Upper lobe of right lung (tissue), 1 donor: ENCODE measurements at regions not wholly inside any gene's neighbourhood (a gene's known extent, or its start where the extent isn't known, plus 50 kb on each side); places are given as distances from the start of the nearest gene placed in this dataset.

Source experiments
- ATAC-seq: fragments of 200-7000 bp; cut with Tn5 transposase; one replicate; pipeline ENCODE4 v1.9.1; 2020; ENCODE audit warnings: mild to moderate bottlenecking, moderate library complexity
- DNase-seq: peaks from one replicate; pipeline ENCODE4 v3.0.0-alpha.2; 2020
- H3K27ac ChIP-seq: fragments of 200-600 bp; one replicate; pipeline ENCODE4 v1.8.0; 2022
- H3K27me3 ChIP-seq: fragments of 200-600 bp; one replicate; pipeline ENCODE4 v1.8.0; 2022; ENCODE audit warnings: mild to moderate bottlenecking
- H3K36me3 ChIP-seq: fragments of 200-600 bp; one replicate; pipeline ENCODE4 v1.8.0; 2022
- H3K4me1 ChIP-seq: fragments of 200-600 bp; one replicate; pipeline ENCODE4 v1.8.0; 2022
- H3K4me3 ChIP-seq: fragments of 200-600 bp; one replicate; pipeline ENCODE4 v1.8.0; 2022; ENCODE audit warnings: mild to moderate bottlenecking
- H3K9me3 ChIP-seq: fragments of 200-600 bp; one replicate; pipeline ENCODE4 v1.8.0; 2022
- intact Hi-C: fragments of 100-400 bp; cut with DNase I; formaldehyde crosslinking; loops from one replicate; pipeline ENCODE4 v1.11.0; 2022
- TF ChIP-seq, protein P1 (sequence below): fragments of 200-600 bp; IDR thresholded peaks from one replicate; pipeline ENCODE4 v1.8.0; 2022; ENCODE audit warnings: antibody characterized with exemption
- donor health status: DM: no; HTN: yes; CAD: no; lungs with severe emphysema.

DNA sequence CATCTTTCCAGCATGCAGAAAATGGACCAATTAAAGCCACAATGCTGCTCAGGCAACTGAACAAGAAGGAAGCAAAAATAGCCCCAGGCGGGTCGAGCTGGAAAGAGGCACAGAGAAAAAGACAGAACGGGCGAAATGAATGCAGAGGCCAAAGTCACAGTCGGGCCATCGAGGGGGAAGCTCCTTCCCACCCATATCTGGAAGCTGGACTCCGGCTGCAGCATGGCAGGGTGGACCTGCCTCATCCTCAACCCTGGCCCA lies 58.6 kb upstream of the PRDM11 start:
- DNase-seq = no peak
- Histone ChIP-seq H3K27me3 (no peaks in the 10 kb centered on the region), H3K36me3 (no peaks in the 10 kb centered on the region), H3K4me3 (no peak overlapping the region), H3K4me1 (peaks cover 53% of the 10 kb centered on the region), H3K27ac (peak overlapping the region; percentile 3), H3K9me3 (no peaks in the 10 kb centered on the region)
- TF ChIP-seq, protein P1, sequence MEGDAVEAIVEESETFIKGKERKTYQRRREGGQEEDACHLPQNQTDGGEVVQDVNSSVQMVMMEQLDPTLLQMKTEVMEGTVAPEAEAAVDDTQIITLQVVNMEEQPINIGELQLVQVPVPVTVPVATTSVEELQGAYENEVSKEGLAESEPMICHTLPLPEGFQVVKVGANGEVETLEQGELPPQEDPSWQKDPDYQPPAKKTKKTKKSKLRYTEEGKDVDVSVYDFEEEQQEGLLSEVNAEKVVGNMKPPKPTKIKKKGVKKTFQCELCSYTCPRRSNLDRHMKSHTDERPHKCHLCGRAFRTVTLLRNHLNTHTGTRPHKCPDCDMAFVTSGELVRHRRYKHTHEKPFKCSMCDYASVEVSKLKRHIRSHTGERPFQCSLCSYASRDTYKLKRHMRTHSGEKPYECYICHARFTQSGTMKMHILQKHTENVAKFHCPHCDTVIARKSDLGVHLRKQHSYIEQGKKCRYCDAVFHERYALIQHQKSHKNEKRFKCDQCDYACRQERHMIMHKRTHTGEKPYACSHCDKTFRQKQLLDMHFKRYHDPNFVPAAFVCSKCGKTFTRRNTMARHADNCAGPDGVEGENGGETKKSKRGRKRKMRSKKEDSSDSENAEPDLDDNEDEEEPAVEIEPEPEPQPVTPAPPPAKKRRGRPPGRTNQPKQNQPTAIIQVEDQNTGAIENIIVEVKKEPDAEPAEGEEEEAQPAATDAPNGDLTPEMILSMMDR = no peak
- ATAC-seq = no peak
- intact Hi-C loops = no loop called here

- TF ChIP-seq, protein P1 = no peak
- Histone ChIP-seq H3K4me1 (peaks cover 49% of the 10 kb centered on the region), H3K27me3 (no peaks in the 10 kb centered on the region), H3K27ac (peak overlapping the region; percentile 64), H3K9me3 (no peaks in the 10 kb centered on the region), H3K4me3 (no peak overlapping the region), H3K36me3 (no peaks in the 10 kb centered on the region)
- peak; percentile 71 for ATAC-seq
- DNase-seq = no peak
- intact Hi-C loops = no loop called here
Measured at GRCh38 chr11:45089251-45089650, 57.2 kb upstream of the PRDM11 start.

- intact Hi-C loops = no loop called here
- H3K4me3 ChIP-seq = no peak overlapping the region
- DNase-seq = no peak
- peak overlapping the region; percentile 64 for H3K27ac ChIP-seq
- TF ChIP-seq, protein P1 = peak; percentile 4
- no peaks in the 10 kb centered on the region for H3K36me3 ChIP-seq
- no peak for ATAC-seq
- H3K27me3 ChIP-seq = no peaks in the 10 kb centered on the region
- H3K4me1 ChIP-seq = peaks cover 49% of the 10 kb centered on the region
- no peaks in the 10 kb centered on the region for H3K9me3 ChIP-seq
Measured at GRCh38 chr11:45089676-45090499, 56.6 kb upstream of the PRDM11 start.

- TF ChIP-seq, protein P1 = no peak
- ATAC-seq (no peak), DNase-seq (no peak)
- no peaks in the 10 kb centered on the region for H3K36me3 ChIP-seq
- no peaks in the 10 kb centered on the region for H3K9me3 ChIP-seq
- no peak overlapping the region for H3K4me3 ChIP-seq
- H3K27me3 ChIP-seq = no peaks in the 10 kb centered on the region
- peaks cover 49% of the 10 kb centered on the region for H3K4me1 ChIP-seq
- H3K27ac ChIP-seq = no peak overlapping the region
- intact Hi-C loops = no loop called here
Measured at GRCh38 chr11:45090607-45091006, 55.8 kb upstream of the PRDM11 start.

DNA sequence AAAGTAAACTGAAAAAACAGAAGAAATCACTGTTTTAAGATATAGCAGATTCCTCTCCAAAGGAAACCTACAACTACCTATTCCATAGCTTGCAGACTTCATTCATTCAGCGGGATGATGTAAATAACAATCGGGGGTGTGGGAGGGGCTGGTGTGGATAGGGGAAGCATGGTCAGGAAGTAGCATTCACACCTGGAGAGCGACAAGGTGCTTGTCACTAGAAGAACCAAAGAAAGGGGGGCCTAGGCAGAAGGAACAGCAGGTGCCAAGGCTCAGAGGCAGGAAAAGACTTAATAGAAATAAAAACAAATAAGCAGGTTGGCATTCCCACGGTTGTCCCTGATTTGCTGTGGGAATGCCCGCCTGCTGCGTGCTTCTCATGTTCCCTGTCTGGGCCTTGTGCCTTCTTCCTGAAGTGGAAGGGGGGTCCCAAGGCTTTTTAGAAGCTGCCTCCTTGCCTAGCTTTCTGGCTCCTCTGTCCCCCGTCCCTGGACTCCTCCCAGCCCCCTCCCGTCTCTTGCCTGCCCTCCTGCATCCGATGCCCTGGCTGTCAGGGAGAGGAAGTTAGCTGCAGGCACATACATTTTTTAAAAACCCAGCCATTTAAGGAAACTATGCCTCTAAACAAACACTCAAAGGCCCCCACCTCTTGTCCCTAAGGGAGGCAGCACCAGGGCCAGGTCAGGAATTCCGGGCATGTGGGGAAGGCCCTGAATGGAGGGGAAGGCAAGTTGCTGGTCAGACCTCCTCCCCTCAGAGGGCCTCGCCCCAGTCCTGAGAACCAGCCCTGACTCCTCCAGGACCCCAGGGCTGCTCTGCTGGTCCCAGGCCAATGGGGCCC lies 54.7 kb upstream of the PRDM11 start:
- DNase-seq (no peak), ATAC-seq (peak; percentile 50)
- Histone ChIP-seq H3K27ac (peak overlapping the region; percentile 47), H3K27me3 (no peaks in the 10 kb centered on the region), H3K4me1 (peaks cover 47% of the 10 kb centered on the region), H3K9me3 (no peaks in the 10 kb centered on the region), H3K36me3 (no peaks in the 10 kb centered on the region), H3K4me3 (no peak overlapping the region)
- intact Hi-C loops = no loop called here
- TF ChIP-seq, protein P1 = no peak
